Trophoblast cell (in vitro differentiated cells and primary cell): ENCODE measurements at regions not wholly inside any gene's neighbourhood (a gene's known extent, or its start where the extent isn't known, plus 50 kb on each side); places are given as distances from the start of the nearest gene placed in this dataset.

Experiments used
- DNase-seq, 2 donors: peaks; one replicate each; pipeline ENCODE4 v3.0.0-alpha.2; 2016
- H2AFZ ChIP-seq: 2 replicates; pipeline ENCODE4 v1.6.1; 2013; ENCODE audit warnings: low read length, moderate library complexity, mild to moderate bottlenecking; ENCODE audit not compliant: insufficient read depth, poor library complexity
- H2AK5ac ChIP-seq: 2 replicates; pipeline ENCODE4 v1.6.1; 2013; ENCODE audit warnings: mild to moderate bottlenecking, low read length
- H2BK120ac ChIP-seq: 2 replicates; pipeline ENCODE4 v1.6.1; 2013; ENCODE audit warnings: low read length, mild to moderate bottlenecking, moderate library complexity; ENCODE audit not compliant: insufficient read depth, poor library complexity
- H2BK12ac ChIP-seq: 2 replicates; pipeline ENCODE4 v1.6.1; 2013; ENCODE audit warnings: mild to moderate bottlenecking, low read length, moderate library complexity
- H2BK5ac ChIP-seq: 2 replicates; pipeline ENCODE4 v1.6.1; 2013; ENCODE audit warnings: low read length, low read depth, moderate library complexity, mild to moderate bottlenecking; ENCODE audit not compliant: poor library complexity
- H3K14ac ChIP-seq: 2 replicates; pipeline ENCODE4 v1.6.1; 2013; ENCODE audit warnings: mild to moderate bottlenecking, low read length
- H3K18ac ChIP-seq: 2 replicates; pipeline ENCODE4 v1.6.1; 2013; ENCODE audit warnings: mild to moderate bottlenecking, low read length
- H3K23ac ChIP-seq: 2 replicates; pipeline ENCODE4 v1.6.1; 2013; ENCODE audit warnings: low read length
- H3K27ac ChIP-seq: 2 replicates; pipeline ENCODE4 v1.5.1; 2013; ENCODE audit warnings: low read depth, mild to moderate bottlenecking, inconsistent platforms, low read length, moderate library complexity
- H3K27me3 ChIP-seq: 2 replicates; pipeline ENCODE4 v1.6.1; 2013; ENCODE audit warnings: inconsistent platforms, mild to moderate bottlenecking, low read length, moderate library complexity; ENCODE audit not compliant: insufficient read depth
- H3K36me3 ChIP-seq, 2 experiments: 1 replicate in 1 of 2; 2 replicates in 1 of 2; pipeline ENCODE4 v1.6.1; 2013; ENCODE audit warnings: low read length in 2 of 2, mild to moderate bottlenecking in 2 of 2, moderate library complexity in 1 of 2; ENCODE audit not compliant: insufficient read depth in 2 of 2, control insufficient read depth in 1 of 2
- H3K4ac ChIP-seq: 2 replicates; pipeline ENCODE4 v1.6.1; 2013; ENCODE audit warnings: low read depth, mild to moderate bottlenecking, low read length, moderate library complexity
- H3K4me1 ChIP-seq, 2 experiments: 1 replicate in 1 of 2; 2 replicates in 1 of 2; pipeline ENCODE4 v1.6.1; 2013; ENCODE audit warnings: low read length in 2 of 2, mild to moderate bottlenecking in 2 of 2, moderate library complexity in 1 of 2; ENCODE audit not compliant: insufficient read depth in 2 of 2, control insufficient read depth in 1 of 2
- H3K4me2 ChIP-seq: 2 replicates; pipeline ENCODE4 v1.6.1; 2013; ENCODE audit warnings: inconsistent platforms, mild to moderate bottlenecking, low read length, moderate library complexity
- H3K4me3 ChIP-seq: 2 replicates; pipeline ENCODE4 v1.5.1; 2013; ENCODE audit warnings: mild to moderate bottlenecking, low read depth, low read length, inconsistent platforms
- H3K79me1 ChIP-seq: one replicate; pipeline ENCODE4 v1.6.1; 2013; ENCODE audit warnings: low read length
- H3K79me2 ChIP-seq: 2 replicates; pipeline ENCODE4 v1.6.1; 2013; ENCODE audit warnings: low read length, mild to moderate bottlenecking; ENCODE audit not compliant: control insufficient read depth, insufficient read depth, poor library complexity
- H3K9ac ChIP-seq: 2 replicates; pipeline ENCODE4 v1.6.1; 2013; ENCODE audit warnings: mild to moderate bottlenecking, low read length
- H3K9me3 ChIP-seq: 2 replicates; pipeline ENCODE4 v1.6.1; 2013; ENCODE audit warnings: low read depth, mild to moderate bottlenecking, control low read depth, inconsistent platforms, low read length; ENCODE audit not compliant: insufficient read depth
- H4K12ac ChIP-seq: 2 replicates; pipeline ENCODE4 v1.6.1; 2013; ENCODE audit warnings: low read depth, mild to moderate bottlenecking, low read length, moderate library complexity
- H4K8ac ChIP-seq: 2 replicates; pipeline ENCODE4 v1.6.1; 2013; ENCODE audit warnings: low read depth, mild to moderate bottlenecking, low read length, moderate library complexity
- H4K91ac ChIP-seq: one replicate; pipeline ENCODE4 v1.6.1; 2013; ENCODE audit warnings: low read depth, mild to moderate bottlenecking, low read length, moderate library complexity
- WGBS: extraction: QIAGEN DNeasy Blood & Tissue Kit; methylation state at CpG from one replicate; pipeline ENCODE4 v1.1.7; 2013; ENCODE audit warnings: missing lambda C conversion rate; ENCODE audit not compliant: insufficient read length, insufficient coverage; ENCODE audit errors: extremely low coverage; 5-methylcytosine and 5-hydroxymethylcytosine counted together

- Histone ChIP-seq H4K8ac (no peak overlapping the region), H3K27me3 (no peaks in the 10 kb centered on the region), H2AFZ (no peak overlapping the region), H2BK5ac (no peak overlapping the region), H3K23ac (no peak overlapping the region), H3K27ac (no peak overlapping the region), H3K9me3 (no peaks in the 10 kb centered on the region), H3K14ac (no peak overlapping the region), H3K79me2 (no peaks in the 10 kb centered on the region), H4K12ac (no peak overlapping the region), H3K4me1 (no peaks in the 10 kb centered on the region), H3K4ac (no peak overlapping the region), H3K4me3 (no peak overlapping the region), H3K9ac (no peak overlapping the region), H4K91ac (no peak overlapping the region), H3K4me2 (no peak overlapping the region), H3K36me3 (no peaks in the 10 kb centered on the region), H3K79me1 (no peaks in the 10 kb centered on the region), H3K18ac (no peak overlapping the region), H2AK5ac (no peak overlapping the region), H2BK12ac (no peak overlapping the region), H2BK120ac (no peak overlapping the region)
- DNase-seq: no peak
- WGBS: no CpG with 5 or more reads among the region's 3 CpGs
These were observed 128.4 kb upstream of the PLPP4 start for GRCh38 chr10:120328647-120329046.

DNA sequence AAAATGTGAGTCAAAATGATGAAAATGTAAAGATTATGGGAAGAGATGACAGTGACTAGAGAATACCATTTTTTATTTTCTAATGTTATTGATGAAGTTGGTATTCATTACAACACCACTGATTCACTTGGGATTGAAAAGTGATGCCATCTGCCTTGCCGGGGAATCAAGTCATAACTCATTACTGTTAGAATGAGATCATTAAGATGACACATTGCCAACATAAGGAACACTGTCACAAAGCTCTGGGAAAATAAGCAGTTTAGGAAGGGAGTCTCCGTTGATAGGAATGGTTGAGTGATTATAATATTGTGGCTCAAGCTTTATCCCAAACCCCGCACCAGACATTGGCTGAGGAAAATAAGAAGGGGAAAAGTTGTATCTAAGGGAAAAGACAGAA is 121.5 kb upstream of the PLPP4 start:
- H3K9me3 ChIP-seq: no peaks in the 10 kb centered on the region
- no peak overlapping the region for H2BK5ac ChIP-seq
- no peaks in the 10 kb centered on the region for H3K79me1 ChIP-seq
- H3K27ac ChIP-seq: no peak overlapping the region
- no peak overlapping the region for H2AK5ac ChIP-seq
- H4K91ac ChIP-seq: no peak overlapping the region
- H3K27me3 ChIP-seq: no peaks in the 10 kb centered on the region
- H3K18ac ChIP-seq: no peak overlapping the region
- no peaks in the 10 kb centered on the region for H3K36me3 ChIP-seq
- H2BK120ac ChIP-seq: no peak overlapping the region
- H3K4me1 ChIP-seq: no peaks in the 10 kb centered on the region
- H4K12ac ChIP-seq: no peak overlapping the region
- no peak overlapping the region for H3K23ac ChIP-seq
- no peak overlapping the region for H3K4ac ChIP-seq
- no peak overlapping the region for H4K8ac ChIP-seq
- DNase-seq: no peak
- no CpG with 5 or more reads among the region's 3 CpGs for WGBS
- H3K4me2 ChIP-seq: no peak overlapping the region
- H3K79me2 ChIP-seq: no peaks in the 10 kb centered on the region
- no peak overlapping the region for H3K14ac ChIP-seq
- H2BK12ac ChIP-seq: no peak overlapping the region
- H3K4me3 ChIP-seq: no peak overlapping the region
- H3K9ac ChIP-seq: no peak overlapping the region
- H2AFZ ChIP-seq: no peak overlapping the region

- H3K4me2 ChIP-seq: no peak overlapping the region
- no peak overlapping the region for H2BK12ac ChIP-seq
- H4K12ac ChIP-seq: no peak overlapping the region
- no peak overlapping the region for H2AFZ ChIP-seq
- H3K27ac ChIP-seq: no peak overlapping the region
- no peak overlapping the region for H3K23ac ChIP-seq
- no peak overlapping the region for H2BK5ac ChIP-seq
- no peak overlapping the region for H4K91ac ChIP-seq
- no peak overlapping the region for H3K18ac ChIP-seq
- H3K4me1 ChIP-seq: no peaks in the 10 kb centered on the region
- no peak overlapping the region for H2BK120ac ChIP-seq
- H3K4ac ChIP-seq: no peak overlapping the region
- no peak overlapping the region for H3K9ac ChIP-seq
- no peaks in the 10 kb centered on the region for H3K27me3 ChIP-seq
- DNase-seq: no peak
- H3K79me2 ChIP-seq: no peaks in the 10 kb centered on the region
- H2AK5ac ChIP-seq: no peak overlapping the region
- H3K4me3 ChIP-seq: no peak overlapping the region
- H4K8ac ChIP-seq: no peak overlapping the region
- H3K9me3 ChIP-seq: no peaks in the 10 kb centered on the region
- no peaks in the 10 kb centered on the region for H3K79me1 ChIP-seq
- no peaks in the 10 kb centered on the region for H3K36me3 ChIP-seq
- no peak overlapping the region for H3K14ac ChIP-seq
These were observed 120.6 kb upstream of the PLPP4 start for GRCh38 chr10:120336306-120336910.

GRCh38 chr10:120336911-120337540 is 120.0 kb upstream of the PLPP4 start:
- no peak overlapping the region for H4K8ac ChIP-seq
- H3K36me3 ChIP-seq: no peaks in the 10 kb centered on the region
- H3K9me3 ChIP-seq: no peaks in the 10 kb centered on the region
- no peak overlapping the region for H2BK5ac ChIP-seq
- no peak overlapping the region for H4K91ac ChIP-seq
- no peak overlapping the region for H2AFZ ChIP-seq
- no peak overlapping the region for H2AK5ac ChIP-seq
- H3K4me1 ChIP-seq: no peaks in the 10 kb centered on the region
- no peak overlapping the region for H4K12ac ChIP-seq
- no peak overlapping the region for H3K23ac ChIP-seq
- H3K4me2 ChIP-seq: no peak overlapping the region
- H3K27me3 ChIP-seq: no peaks in the 10 kb centered on the region
- H3K9ac ChIP-seq: no peak overlapping the region
- H3K27ac ChIP-seq: no peak overlapping the region
- WGBS: no CpG with 5 or more reads among the region's 4 CpGs
- H3K4me3 ChIP-seq: no peak overlapping the region
- H3K18ac ChIP-seq: no peak overlapping the region
- H3K4ac ChIP-seq: no peak overlapping the region
- no peak overlapping the region for H2BK120ac ChIP-seq
- no peak overlapping the region for H2BK12ac ChIP-seq
- H3K79me2 ChIP-seq: no peaks in the 10 kb centered on the region
- H3K79me1 ChIP-seq: no peaks in the 10 kb centered on the region
- DNase-seq: peak; percentile 52 to 84
- H3K14ac ChIP-seq: no peak overlapping the region
